ENCODE measurements at regions not wholly inside any gene's neighbourhood (a gene's known extent, or its start where the extent isn't known, plus 50 kb on each side); places are given as distances from the start of the nearest gene placed in this dataset.

DNA sequence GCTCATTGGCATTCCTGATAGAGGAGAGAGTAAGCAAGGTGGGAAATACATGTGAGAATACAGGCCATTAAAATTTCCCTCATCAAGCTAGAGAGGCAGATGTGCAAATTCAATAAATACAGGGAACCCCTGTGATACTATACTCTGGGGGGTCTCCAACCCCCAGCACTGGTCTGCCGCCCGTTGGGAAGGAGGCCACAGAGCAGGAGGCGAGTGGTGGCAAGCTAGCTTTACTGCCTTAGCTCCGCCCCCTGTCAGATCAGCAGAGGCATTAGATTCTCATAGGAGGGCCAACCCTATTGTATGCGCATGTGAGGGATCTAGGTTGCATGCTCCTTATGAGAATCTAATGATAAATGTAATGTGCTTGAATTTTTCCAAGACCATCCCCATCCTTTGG is 97.1 kb upstream of the PLSCR5 start:
- TF ChIP-seq EZH2 (IDR thresholded peaks at IDR 0.05; ENCODE audit: insufficient read depth, poor library complexity, severe bottlenecking) (no peak), EZH2phosphoT487 (IDR thresholded peaks at IDR 0.05; ENCODE audit: insufficient read depth, low read depth) (no peak)
